ENCODE measurements at regions not wholly inside any gene's neighbourhood (a gene's known extent, or its start where the extent isn't known, plus 50 kb on each side); places are given as distances from the start of the nearest gene placed in this dataset.

DNA sequence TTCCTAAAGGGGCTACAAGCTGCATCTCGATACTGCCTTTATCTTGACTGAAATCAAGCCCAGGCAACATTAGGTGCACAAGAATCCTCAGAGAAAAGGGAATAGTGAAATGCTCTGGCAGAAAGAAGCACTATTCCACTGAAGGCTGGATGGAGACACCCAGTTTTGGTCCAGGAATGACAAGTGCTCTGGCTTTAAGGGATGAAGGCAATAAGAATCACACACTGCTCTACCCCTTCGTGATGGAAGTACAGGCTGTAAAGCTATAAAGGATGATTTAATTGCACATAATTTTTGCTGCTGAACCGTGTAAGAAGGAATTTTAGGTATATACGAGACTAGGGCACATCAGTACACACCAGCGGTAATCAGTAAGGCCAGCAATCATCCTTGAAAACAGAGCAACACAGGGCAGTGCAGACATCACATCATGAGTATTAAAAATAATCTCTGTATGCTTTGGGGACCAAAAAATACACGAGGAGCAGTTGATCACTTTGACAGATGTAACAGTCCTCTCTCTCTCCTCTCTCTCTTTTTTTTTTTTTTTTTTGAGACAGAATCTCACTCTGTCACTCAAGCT is 414.6 kb upstream of the TBL1XR1 start (continued):
- TF ChIP-seq, protein P1, sequence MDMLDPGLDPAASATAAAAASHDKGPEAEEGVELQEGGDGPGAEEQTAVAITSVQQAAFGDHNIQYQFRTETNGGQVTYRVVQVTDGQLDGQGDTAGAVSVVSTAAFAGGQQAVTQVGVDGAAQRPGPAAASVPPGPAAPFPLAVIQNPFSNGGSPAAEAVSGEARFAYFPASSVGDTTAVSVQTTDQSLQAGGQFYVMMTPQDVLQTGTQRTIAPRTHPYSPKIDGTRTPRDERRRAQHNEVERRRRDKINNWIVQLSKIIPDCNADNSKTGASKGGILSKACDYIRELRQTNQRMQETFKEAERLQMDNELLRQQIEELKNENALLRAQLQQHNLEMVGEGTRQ (IDR thresholded peaks at IDR 0.05; ENCODE audit: low read length) = no peak
- TF ChIP-seq POU5F1 (IDR thresholded peaks at IDR 0.05; ENCODE audit: low read depth, low read length) (no peak), KDM4A (IDR thresholded peaks at IDR 0.05; ENCODE audit: low read depth, low read length, severe bottlenecking) (no peak), CBX8 (IDR thresholded peaks at IDR 0.05; ENCODE audit: borderline replicate concordance, low read depth, low read length) (no peak), SAP30 (IDR thresholded peaks at IDR 0.05; ENCODE audit: insufficient read depth, insufficient replicate concordance, low read length) (no peak), RBBP5 (IDR thresholded peaks at IDR 0.05; ENCODE audit: borderline replicate concordance, low read depth, low read length) (no peak)
